HepG2 (cell line): ENCODE measurements at regions not wholly inside any gene's neighbourhood (a gene's known extent, or its start where the extent isn't known, plus 50 kb on each side); places are given as distances from the start of the nearest gene placed in this dataset.
A peak's percentile ranks its signal among the peaks of the same experiment; 100 is the strongest.

Source experiments
- ATF6 ChIP-seq: sonication (generic); formaldehyde crosslinking; conservative IDR thresholded peaks from 2 replicates; pipeline ENCODE4 v1.4.0; 2020; ENCODE audit warnings: missing genetic modification reagents
- CC2D1A ChIP-seq: sonication (generic); formaldehyde crosslinking; IDR thresholded peaks from 2 replicates; pipeline ENCODE4 v1.8.1; 2023; ENCODE audit warnings: mild to moderate bottlenecking, missing genetic modification reagents
- CHD2 ChIP-seq: IDR thresholded peaks from 2 replicates; pipeline ENCODE4 v1.6.1; 2011; ENCODE audit warnings: low read depth, low read length, improper control_type of control experiment
- FLYWCH1 ChIP-seq: sonication (generic); formaldehyde crosslinking; IDR thresholded peaks from 2 replicates; pipeline ENCODE4 v1.8.1; 2023; ENCODE audit warnings: mild to moderate bottlenecking, missing genetic modification reagents
- KDM6A ChIP-seq: IDR thresholded peaks from 2 replicates; pipeline ENCODE4 v1.6.1; 2016; ENCODE audit warnings: low read depth
- PHF8 ChIP-seq: sonication (generic); formaldehyde crosslinking; IDR thresholded peaks from 2 replicates; pipeline ENCODE4 v1.5.0; 2020; ENCODE audit warnings: missing genetic modification reagents
- POLR2A ChIP-seq, 2 experiments: IDR thresholded peaks; 2 replicates each; pipeline ENCODE4 v1.6.1; 2011; ENCODE audit warnings: low read depth in 2 of 2, low read length in 2 of 2, mild to moderate bottlenecking in 1 of 2, moderate library complexity in 1 of 2; ENCODE audit not compliant: insufficient read depth in 1 of 2
- SALL1 ChIP-seq: sonication (generic); formaldehyde crosslinking; IDR thresholded peaks from 2 replicates; pipeline ENCODE4 v1.8.0; 2022; ENCODE audit warnings: mild to moderate bottlenecking, missing genetic modification reagents
- ZMYM2 ChIP-seq: sonication (generic); formaldehyde crosslinking; IDR thresholded peaks from 2 replicates; pipeline ENCODE4 v1.8.0; 2022; ENCODE audit warnings: mild to moderate bottlenecking, missing genetic modification reagents
- ZNF17 ChIP-seq: sonication (generic); formaldehyde crosslinking; IDR thresholded peaks from 2 replicates; pipeline ENCODE4 v1.5.0; 2020; ENCODE audit warnings: mild to moderate bottlenecking, missing genetic modification reagents
- ZNF232 ChIP-seq: sonication (generic); formaldehyde crosslinking; IDR thresholded peaks from 2 replicates; pipeline ENCODE4 v1.4.0; 2020; ENCODE audit warnings: missing genetic modification reagents, borderline replicate concordance
- ZNF605 ChIP-seq: sonication (generic); formaldehyde crosslinking; IDR thresholded peaks from 2 replicates; pipeline ENCODE4 v1.8.0; 2022; ENCODE audit warnings: mild to moderate bottlenecking, missing genetic modification reagents
- ZNF749 ChIP-seq: sonication (generic); formaldehyde crosslinking; IDR thresholded peaks from 2 replicates; pipeline ENCODE4 v1.8.0; 2022; ENCODE audit warnings: mild to moderate bottlenecking, missing genetic modification reagents, moderate library complexity, borderline replicate concordance
- ZSCAN31 ChIP-seq: sonication (generic); formaldehyde crosslinking; IDR thresholded peaks from 2 replicates; pipeline ENCODE4 v1.5.0; 2020; ENCODE audit warnings: low read depth, mild to moderate bottlenecking, missing genetic modification reagents
- ZXDC ChIP-seq: sonication (generic); formaldehyde crosslinking; IDR thresholded peaks from 2 replicates; pipeline ENCODE4 v1.5.0; 2020; ENCODE audit warnings: mild to moderate bottlenecking, missing genetic modification reagents

- TF ChIP-seq CHD2, result no peak
- TF ChIP-seq ZNF232 (CRISPR knock-in tag), result no peak
- no peak for TF ChIP-seq KDM6A (CRISPR knock-in tag)
- TF ChIP-seq ZMYM2, result 0 out of 2 replicates have a peak, but pooled peaks have one; percentile 53
- no peak for TF ChIP-seq ATF6
- TF ChIP-seq ZNF605, result 0 out of 2 replicates have a peak, but pooled peaks have one; percentile 45
- TF ChIP-seq ZSCAN31 (CRISPR knock-in tag), result no peak
- TF ChIP-seq FLYWCH1 (CRISPR knock-in tag), result no peak
- 0 out of 2 replicates have a peak, but pooled peaks have one; percentile 3 for TF ChIP-seq PHF8 (CRISPR knock-in tag)
- no peak for TF ChIP-seq ZNF749 (CRISPR knock-in tag)
- TF ChIP-seq SALL1 (CRISPR knock-in tag), result no peak
- TF ChIP-seq ZNF17 (CRISPR knock-in tag), result no peak
- 0 out of 2 replicates have a peak, but pooled peaks have one; percentile 49 for TF ChIP-seq ZXDC (CRISPR knock-in tag)
- TF ChIP-seq CC2D1A, result no peak
- no peak for TF ChIP-seq POLR2A (IDR thresholded peaks at IDR 0.05; ENCODE audit: insufficient read depth in 1 of 2, low read depth in 2 of 2, low read length in 2 of 2)
Observed at GRCh38 chr14:31942166-31942841, 134.8 kb upstream of the ARHGAP5 start (continued).
